ENCODE measurements at regions not wholly inside any gene's neighbourhood (a gene's known extent, or its start where the extent isn't known, plus 50 kb on each side); places are given as distances from the start of the nearest gene placed in this dataset.

DNA sequence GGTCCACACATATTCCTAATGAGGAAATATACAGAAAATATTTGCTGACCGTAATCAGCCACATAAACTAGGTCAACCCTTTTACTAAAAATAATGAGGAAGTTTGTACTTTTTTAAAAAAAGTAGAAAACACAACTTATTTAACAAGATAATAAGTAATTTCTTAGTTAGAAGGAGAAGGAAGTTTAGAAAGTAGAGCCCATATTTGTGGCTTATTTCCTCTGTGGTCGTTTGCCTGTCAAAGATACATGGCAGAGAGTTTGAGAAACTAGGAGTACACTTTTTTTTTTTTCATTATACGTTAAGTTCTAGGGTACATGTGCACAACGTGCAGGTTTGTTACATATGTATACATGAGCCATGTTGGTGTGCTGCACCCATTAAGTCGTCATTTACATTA, 1205.2 kb upstream of the MIR17HG start:
- H3K9ac ChIP-seq (ENCODE audit: low read depth in 1 of 2, low read length in 2 of 2): no peak overlapping the region

DNA sequence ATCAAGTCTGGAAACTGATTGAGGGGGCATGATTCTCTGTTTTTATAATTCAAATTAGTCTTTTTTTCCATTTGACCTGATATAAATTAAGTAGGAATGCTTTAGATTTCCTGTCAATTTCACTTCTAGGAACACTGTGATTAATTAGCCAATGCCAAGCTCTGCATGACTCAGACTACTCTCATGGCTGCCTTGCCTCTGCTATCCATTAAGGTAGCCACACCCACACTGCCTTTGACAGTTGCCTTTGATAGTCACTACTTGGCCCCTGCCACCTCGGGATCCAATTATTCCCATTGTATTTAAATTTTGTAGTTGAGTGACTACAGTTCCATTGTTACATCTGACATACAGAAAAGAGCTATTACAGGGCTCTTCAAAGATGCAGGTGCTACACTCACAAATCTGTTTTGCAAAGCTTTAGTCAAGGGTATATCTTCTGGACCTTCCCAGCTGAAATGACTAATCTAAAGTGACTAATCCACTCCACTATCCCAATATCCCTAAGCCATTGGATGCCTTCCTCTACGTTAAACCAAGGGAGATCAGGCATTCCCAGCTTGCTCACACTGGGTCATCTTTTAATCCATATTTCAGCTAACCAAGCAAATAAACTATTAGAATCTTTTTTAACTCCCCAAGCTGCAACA, 1193.1 kb upstream of the MIR17HG start:
- no peaks in the 10 kb centered on the region for H3K27me3 ChIP-seq (ENCODE audit: control insufficient read depth in 4 of 4, insufficient read depth in 4 of 4, low read length in 3 of 4)
- no peaks in the 10 kb centered on the region for H3K4me1 ChIP-seq (ENCODE audit: control insufficient read depth in 4 of 4, insufficient read depth in 4 of 4, low read length in 3 of 4)
- no peaks in the 10 kb centered on the region for H3K9me3 ChIP-seq (ENCODE audit: control insufficient read depth in 4 of 4, low read length in 3 of 4)
- WGBS: 69% methylated on average over 2 of the region's 2 CpGs
- no peak for DNase-seq (ENCODE audit: low spot score)
- H3K27ac ChIP-seq (ENCODE audit: low read depth in 1 of 2, low read length in 2 of 2): no peak overlapping the region
- no peaks in the 10 kb centered on the region for H3K36me3 ChIP-seq (ENCODE audit: control insufficient read depth in 4 of 4, insufficient read depth in 3 of 4, low read depth in 1 of 4, low read length in 3 of 4)
- TF ChIP-seq, protein P1, sequence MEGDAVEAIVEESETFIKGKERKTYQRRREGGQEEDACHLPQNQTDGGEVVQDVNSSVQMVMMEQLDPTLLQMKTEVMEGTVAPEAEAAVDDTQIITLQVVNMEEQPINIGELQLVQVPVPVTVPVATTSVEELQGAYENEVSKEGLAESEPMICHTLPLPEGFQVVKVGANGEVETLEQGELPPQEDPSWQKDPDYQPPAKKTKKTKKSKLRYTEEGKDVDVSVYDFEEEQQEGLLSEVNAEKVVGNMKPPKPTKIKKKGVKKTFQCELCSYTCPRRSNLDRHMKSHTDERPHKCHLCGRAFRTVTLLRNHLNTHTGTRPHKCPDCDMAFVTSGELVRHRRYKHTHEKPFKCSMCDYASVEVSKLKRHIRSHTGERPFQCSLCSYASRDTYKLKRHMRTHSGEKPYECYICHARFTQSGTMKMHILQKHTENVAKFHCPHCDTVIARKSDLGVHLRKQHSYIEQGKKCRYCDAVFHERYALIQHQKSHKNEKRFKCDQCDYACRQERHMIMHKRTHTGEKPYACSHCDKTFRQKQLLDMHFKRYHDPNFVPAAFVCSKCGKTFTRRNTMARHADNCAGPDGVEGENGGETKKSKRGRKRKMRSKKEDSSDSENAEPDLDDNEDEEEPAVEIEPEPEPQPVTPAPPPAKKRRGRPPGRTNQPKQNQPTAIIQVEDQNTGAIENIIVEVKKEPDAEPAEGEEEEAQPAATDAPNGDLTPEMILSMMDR (IDR thresholded peaks at IDR 0.05; ENCODE audit: low read depth, low read length, missing input control): no peak
- TF ChIP-seq EGR1 (IDR thresholded peaks at IDR 0.05; ENCODE audit: low read depth in 2 of 2): no peak
- no peak for TF ChIP-seq YY1 (IDR thresholded peaks at IDR 0.05)
- no peak for TF ChIP-seq JUND (IDR thresholded peaks at IDR 0.05)
- TF ChIP-seq, protein P2, sequence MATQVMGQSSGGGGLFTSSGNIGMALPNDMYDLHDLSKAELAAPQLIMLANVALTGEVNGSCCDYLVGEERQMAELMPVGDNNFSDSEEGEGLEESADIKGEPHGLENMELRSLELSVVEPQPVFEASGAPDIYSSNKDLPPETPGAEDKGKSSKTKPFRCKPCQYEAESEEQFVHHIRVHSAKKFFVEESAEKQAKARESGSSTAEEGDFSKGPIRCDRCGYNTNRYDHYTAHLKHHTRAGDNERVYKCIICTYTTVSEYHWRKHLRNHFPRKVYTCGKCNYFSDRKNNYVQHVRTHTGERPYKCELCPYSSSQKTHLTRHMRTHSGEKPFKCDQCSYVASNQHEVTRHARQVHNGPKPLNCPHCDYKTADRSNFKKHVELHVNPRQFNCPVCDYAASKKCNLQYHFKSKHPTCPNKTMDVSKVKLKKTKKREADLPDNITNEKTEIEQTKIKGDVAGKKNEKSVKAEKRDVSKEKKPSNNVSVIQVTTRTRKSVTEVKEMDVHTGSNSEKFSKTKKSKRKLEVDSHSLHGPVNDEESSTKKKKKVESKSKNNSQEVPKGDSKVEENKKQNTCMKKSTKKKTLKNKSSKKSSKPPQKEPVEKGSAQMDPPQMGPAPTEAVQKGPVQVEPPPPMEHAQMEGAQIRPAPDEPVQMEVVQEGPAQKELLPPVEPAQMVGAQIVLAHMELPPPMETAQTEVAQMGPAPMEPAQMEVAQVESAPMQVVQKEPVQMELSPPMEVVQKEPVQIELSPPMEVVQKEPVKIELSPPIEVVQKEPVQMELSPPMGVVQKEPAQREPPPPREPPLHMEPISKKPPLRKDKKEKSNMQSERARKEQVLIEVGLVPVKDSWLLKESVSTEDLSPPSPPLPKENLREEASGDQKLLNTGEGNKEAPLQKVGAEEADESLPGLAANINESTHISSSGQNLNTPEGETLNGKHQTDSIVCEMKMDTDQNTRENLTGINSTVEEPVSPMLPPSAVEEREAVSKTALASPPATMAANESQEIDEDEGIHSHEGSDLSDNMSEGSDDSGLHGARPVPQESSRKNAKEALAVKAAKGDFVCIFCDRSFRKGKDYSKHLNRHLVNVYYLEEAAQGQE (IDR thresholded peaks at IDR 0.05): no peak
- TF ChIP-seq GABPA (IDR thresholded peaks at IDR 0.05 in 1 of 2, conservative IDR thresholded peaks at IDR 0.05 in 1 of 2): no peak
- TF ChIP-seq, protein P3, sequence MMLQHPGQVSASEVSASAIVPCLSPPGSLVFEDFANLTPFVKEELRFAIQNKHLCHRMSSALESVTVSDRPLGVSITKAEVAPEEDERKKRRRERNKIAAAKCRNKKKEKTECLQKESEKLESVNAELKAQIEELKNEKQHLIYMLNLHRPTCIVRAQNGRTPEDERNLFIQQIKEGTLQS (IDR thresholded peaks at IDR 0.05): no peak
- H3K4me3 ChIP-seq (ENCODE audit: low read depth in 1 of 3, low read length in 3 of 3): no peak overlapping the region
- no peak overlapping the region for H3K9ac ChIP-seq (ENCODE audit: low read depth in 1 of 2, low read length in 2 of 2)

More for the DNA sequence above, 1205.2 kb upstream of the MIR17HG start:
- no peaks in the 10 kb centered on the region for H3K9me3 ChIP-seq (ENCODE audit: control insufficient read depth in 4 of 4, low read length in 3 of 4)
- no peak for DNase-seq (ENCODE audit: low spot score)
- TF ChIP-seq, protein P2 (IDR thresholded peaks at IDR 0.05): no peak
- no peak for TF ChIP-seq RAD21 (IDR thresholded peaks at IDR 0.05)
- no peak for TF ChIP-seq SP1 (IDR thresholded peaks at IDR 0.05)
- TF ChIP-seq EGR1 (IDR thresholded peaks at IDR 0.05; ENCODE audit: low read depth in 2 of 2): no peak
- no peak for TF ChIP-seq NR2F2 (IDR thresholded peaks at IDR 0.05)
- no peak for TF ChIP-seq JUND (IDR thresholded peaks at IDR 0.05)
- no peak for TF ChIP-seq FOXA1 (IDR thresholded peaks at IDR 0.05)
- TF ChIP-seq GABPA (IDR thresholded peaks at IDR 0.05 in 1 of 2, conservative IDR thresholded peaks at IDR 0.05 in 1 of 2): no peak
- TF ChIP-seq HNF4G (IDR thresholded peaks at IDR 0.05): no peak
- H3K27me3 ChIP-seq (ENCODE audit: control insufficient read depth in 4 of 4, insufficient read depth in 4 of 4, low read length in 3 of 4): no peaks in the 10 kb centered on the region
- H3K4me1 ChIP-seq (ENCODE audit: control insufficient read depth in 4 of 4, insufficient read depth in 4 of 4, low read length in 3 of 4): no peaks in the 10 kb centered on the region
- H3K27ac ChIP-seq (ENCODE audit: low read depth in 1 of 2, low read length in 2 of 2): no peak overlapping the region
- no peak overlapping the region for H3K4me3 ChIP-seq (ENCODE audit: low read depth in 1 of 3, low read length in 3 of 3)
- H3K36me3 ChIP-seq (ENCODE audit: control insufficient read depth in 4 of 4, insufficient read depth in 3 of 4, low read depth in 1 of 4, low read length in 3 of 4): no peaks in the 10 kb centered on the region
- WGBS: 63% methylated on average over 5 of the region's 5 CpGs

Measured in liver (tissue), 8 donors.